ENCODE measurements at regions not wholly inside any gene's neighbourhood (a gene's known extent, or its start where the extent isn't known, plus 50 kb on each side); places are given as distances from the start of the nearest gene placed in this dataset.

- no peak for DNase-seq (ENCODE audit: low read depth in 1 of 2, low spot score in 2 of 2)
- H3K27me3 ChIP-seq (replicated peaks) = no peaks in the 10 kb centered on the region
- H3K27ac ChIP-seq = no peak overlapping the region
- no peaks in the 10 kb centered on the region for H3K4me1 ChIP-seq (replicated peaks)
- no peak overlapping the region for H3K4me3 ChIP-seq
- no peaks in the 10 kb centered on the region for H3K36me3 ChIP-seq
- H3K9me3 ChIP-seq (replicated peaks) = 0 out of 2 replicates have a peak, but pooled peaks cover 9% of the 10 kb centered on the region
Observed at GRCh38 chr18:38565513-38565912, 999.9 kb upstream of the CELF4 start.

DNA sequence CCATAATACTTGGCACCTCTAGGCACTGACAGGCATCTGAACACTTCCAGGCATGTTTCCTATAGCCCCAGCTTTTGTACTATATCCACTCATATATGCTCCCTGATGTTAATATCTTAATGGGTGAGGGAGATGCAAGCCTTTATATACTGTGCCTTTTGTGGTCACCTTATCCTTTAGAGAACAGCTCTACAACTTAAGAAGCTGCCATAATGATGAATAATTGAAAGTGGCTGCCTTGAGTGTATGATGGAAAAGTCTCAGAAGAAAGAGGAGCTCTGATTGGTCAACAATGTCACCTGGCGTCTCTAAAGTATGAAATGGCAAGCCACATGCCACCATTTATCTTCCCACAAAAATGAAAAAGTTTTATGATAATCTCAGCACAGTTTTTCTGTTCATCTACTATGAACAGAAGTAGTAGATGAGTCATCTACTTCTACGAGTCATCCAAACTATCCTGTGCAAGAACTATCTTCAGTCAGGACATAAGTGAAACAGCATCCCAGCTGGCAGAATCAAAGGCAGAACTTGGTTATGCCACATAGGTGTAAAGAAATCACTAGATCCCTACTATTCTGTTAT lies 997.9 kb upstream of the CELF4 start:
- no peaks in the 10 kb centered on the region for H3K36me3 ChIP-seq
- no peak overlapping the region for H3K27ac ChIP-seq
- H3K4me1 ChIP-seq (replicated peaks) = no peaks in the 10 kb centered on the region
- no peaks in the 10 kb centered on the region for H3K27me3 ChIP-seq (replicated peaks)
- no peak overlapping the region for H3K4me3 ChIP-seq
- H3K9me3 ChIP-seq (replicated peaks) = peaks cover 9% of the 10 kb centered on the region; the same call in 1 of the 2 replicates
- no peak for DNase-seq (ENCODE audit: low read depth in 1 of 2, low spot score in 2 of 2)

GRCh38 chr18:38557006-38557405 lies 991.4 kb upstream of the CELF4 start:
- no peak for DNase-seq (ENCODE audit: low read depth in 1 of 2, low spot score in 2 of 2)
- H3K4me1 ChIP-seq (replicated peaks) = no peaks in the 10 kb centered on the region
- H3K36me3 ChIP-seq = no peaks in the 10 kb centered on the region
- no peak overlapping the region for H3K27ac ChIP-seq
- H3K4me3 ChIP-seq = no peak overlapping the region
- no peaks in the 10 kb centered on the region for H3K27me3 ChIP-seq (replicated peaks)
- peaks cover 3% of the 10 kb centered on the region; the same call in 1 of the 2 replicates for H3K9me3 ChIP-seq (replicated peaks)

GRCh38 chr18:38552732-38553321 lies 987.2 kb upstream of the CELF4 start:
- no peaks in the 10 kb centered on the region for H3K27me3 ChIP-seq (replicated peaks)
- H3K9me3 ChIP-seq (replicated peaks) = no peaks in the 10 kb centered on the region; the same call in 1 of the 2 replicates
- H3K4me1 ChIP-seq (replicated peaks) = no peaks in the 10 kb centered on the region
- no peaks in the 10 kb centered on the region for H3K36me3 ChIP-seq
- no peak overlapping the region for H3K4me3 ChIP-seq
- no peak overlapping the region for H3K27ac ChIP-seq
- no peak for DNase-seq (ENCODE audit: low read depth in 1 of 2, low spot score in 2 of 2)

- Histone ChIP-seq H3K27ac (no peak overlapping the region), H3K9me3 (replicated peaks) (no peaks in the 10 kb centered on the region; the same call in 1 of the 2 replicates), H3K36me3 (no peaks in the 10 kb centered on the region), H3K27me3 (replicated peaks) (no peaks in the 10 kb centered on the region), H3K4me1 (replicated peaks) (no peaks in the 10 kb centered on the region), H3K4me3 (no peak overlapping the region)
- no peak for DNase-seq (ENCODE audit: low read depth in 1 of 2, low spot score in 2 of 2)
Observed at GRCh38 chr18:38551881-38552280, 986.3 kb upstream of the CELF4 start.

GRCh38 chr18:38545071-38545470 lies 979.5 kb upstream of the CELF4 start:
- Histone ChIP-seq H3K4me1 (replicated peaks) (no peaks in the 10 kb centered on the region), H3K4me3 (no peak overlapping the region), H3K36me3 (no peaks in the 10 kb centered on the region), H3K9me3 (replicated peaks) (no peaks in the 10 kb centered on the region; the same call in 1 of the 2 replicates), H3K27ac (no peak overlapping the region), H3K27me3 (replicated peaks) (no peaks in the 10 kb centered on the region)
- no peak for DNase-seq (ENCODE audit: low read depth in 1 of 2, low spot score in 2 of 2)

DNA sequence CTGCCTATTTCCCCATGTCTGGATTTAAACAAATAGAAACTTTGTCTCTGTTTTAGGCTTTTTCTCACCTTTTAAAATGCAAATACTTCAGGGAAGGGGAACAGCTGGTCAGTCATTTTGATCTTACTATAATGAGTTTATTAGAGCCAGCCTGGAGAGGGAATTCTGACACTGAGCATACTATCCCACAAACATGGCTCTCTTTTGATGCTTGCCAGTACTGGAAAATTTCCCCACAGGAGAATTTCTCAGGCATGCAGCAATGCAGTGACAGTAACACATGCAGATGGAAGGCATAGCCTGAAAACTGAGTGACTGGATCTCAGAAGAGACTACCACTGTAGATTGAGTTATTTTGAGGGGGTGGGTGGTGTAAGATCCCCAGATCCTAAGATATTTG lies 974.3 kb upstream of the CELF4 start:
- Histone ChIP-seq H3K36me3 (no peaks in the 10 kb centered on the region), H3K9me3 (replicated peaks) (peaks cover 2% of the 10 kb centered on the region; the same call in 1 of the 2 replicates), H3K27ac (no peak overlapping the region), H3K4me3 (no peak overlapping the region), H3K4me1 (replicated peaks) (no peaks in the 10 kb centered on the region), H3K27me3 (replicated peaks) (no peaks in the 10 kb centered on the region)
- DNase-seq (ENCODE audit: low read depth in 1 of 2, low spot score in 2 of 2) = no peak

GRCh38 chr18:38539371-38539770 lies 973.8 kb upstream of the CELF4 start:
- Histone ChIP-seq H3K27me3 (replicated peaks) (no peaks in the 10 kb centered on the region), H3K36me3 (no peaks in the 10 kb centered on the region), H3K27ac (no peak overlapping the region), H3K9me3 (replicated peaks) (peaks cover 2% of the 10 kb centered on the region; the same call in 1 of the 2 replicates), H3K4me3 (no peak overlapping the region), H3K4me1 (replicated peaks) (no peaks in the 10 kb centered on the region)
- no peak for DNase-seq (ENCODE audit: low read depth in 1 of 2, low spot score in 2 of 2)

GRCh38 chr18:38534073-38534472 lies 968.5 kb upstream of the CELF4 start:
- no peaks in the 10 kb centered on the region for H3K27me3 ChIP-seq (replicated peaks)
- no peak for DNase-seq (ENCODE audit: low read depth in 1 of 2, low spot score in 2 of 2)
- H3K36me3 ChIP-seq = no peaks in the 10 kb centered on the region
- no peak overlapping the region for H3K27ac ChIP-seq
- no peak overlapping the region for H3K4me3 ChIP-seq
- H3K4me1 ChIP-seq (replicated peaks) = no peaks in the 10 kb centered on the region
- 0 out of 2 replicates have a peak, but pooled peaks cover 2% of the 10 kb centered on the region for H3K9me3 ChIP-seq (replicated peaks)

- Histone ChIP-seq H3K27me3 (replicated peaks) (no peaks in the 10 kb centered on the region), H3K36me3 (no peaks in the 10 kb centered on the region), H3K4me1 (replicated peaks) (no peaks in the 10 kb centered on the region), H3K27ac (no peak overlapping the region), H3K9me3 (replicated peaks) (0 out of 2 replicates have a peak, but pooled peaks cover 4% of the 10 kb centered on the region), H3K4me3 (no peak overlapping the region)
- DNase-seq (ENCODE audit: low read depth in 1 of 2, low spot score in 2 of 2) = no peak
Observed at GRCh38 chr18:38526922-38527321, 961.3 kb upstream of the CELF4 start.

GRCh38 chr18:38525039-38525438 lies 959.4 kb upstream of the CELF4 start:
- DNase-seq (ENCODE audit: low read depth in 1 of 2, low spot score in 2 of 2) = no peak
- 0 out of 2 replicates have a peak, but pooled peaks cover 4% of the 10 kb centered on the region for H3K9me3 ChIP-seq (replicated peaks)
- H3K4me1 ChIP-seq (replicated peaks) = no peaks in the 10 kb centered on the region
- H3K4me3 ChIP-seq = no peak overlapping the region
- H3K27ac ChIP-seq = no peak overlapping the region
- no peaks in the 10 kb centered on the region for H3K27me3 ChIP-seq (replicated peaks)
- H3K36me3 ChIP-seq = no peaks in the 10 kb centered on the region

DNA sequence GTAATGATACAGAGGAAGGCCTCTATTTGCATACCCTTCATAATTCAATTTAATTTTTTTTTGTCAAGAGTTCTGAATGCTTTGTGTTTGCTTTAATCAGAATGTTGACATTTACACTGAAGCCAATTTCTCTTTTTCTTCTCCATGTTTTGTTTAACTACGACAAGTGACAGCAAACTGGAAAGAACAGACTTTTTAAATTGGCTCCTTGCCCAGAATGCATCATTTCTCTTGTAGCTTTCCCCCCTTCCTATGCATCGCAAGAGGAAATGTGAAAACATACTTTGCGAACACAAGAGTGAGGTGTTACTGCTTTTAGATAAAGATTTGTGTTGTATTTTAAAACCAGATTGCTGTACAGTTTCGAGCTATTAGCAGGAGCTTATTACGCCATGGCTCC lies 955.2 kb upstream of the CELF4 start:
- H3K9me3 ChIP-seq (replicated peaks) = 0 out of 2 replicates have a peak, but pooled peaks cover 5% of the 10 kb centered on the region
- no peaks in the 10 kb centered on the region for H3K36me3 ChIP-seq
- no peak overlapping the region for H3K27ac ChIP-seq
- no peaks in the 10 kb centered on the region for H3K4me1 ChIP-seq (replicated peaks)
- DNase-seq (ENCODE audit: low read depth in 1 of 2, low spot score in 2 of 2) = no peak
- H3K27me3 ChIP-seq (replicated peaks) = no peaks in the 10 kb centered on the region
- no peak overlapping the region for H3K4me3 ChIP-seq

- H3K27ac ChIP-seq = no peak overlapping the region
- H3K4me3 ChIP-seq = no peak overlapping the region
- H3K9me3 ChIP-seq (replicated peaks) = peaks cover 4% of the 10 kb centered on the region
- no peaks in the 10 kb centered on the region for H3K4me1 ChIP-seq (replicated peaks)
- H3K36me3 ChIP-seq = no peaks in the 10 kb centered on the region
- no peak for DNase-seq (ENCODE audit: low read depth in 1 of 2, low spot score in 2 of 2)
- no peaks in the 10 kb centered on the region for H3K27me3 ChIP-seq (replicated peaks)
Observed at GRCh38 chr18:38502539-38502938, 936.9 kb upstream of the CELF4 start.

DNA sequence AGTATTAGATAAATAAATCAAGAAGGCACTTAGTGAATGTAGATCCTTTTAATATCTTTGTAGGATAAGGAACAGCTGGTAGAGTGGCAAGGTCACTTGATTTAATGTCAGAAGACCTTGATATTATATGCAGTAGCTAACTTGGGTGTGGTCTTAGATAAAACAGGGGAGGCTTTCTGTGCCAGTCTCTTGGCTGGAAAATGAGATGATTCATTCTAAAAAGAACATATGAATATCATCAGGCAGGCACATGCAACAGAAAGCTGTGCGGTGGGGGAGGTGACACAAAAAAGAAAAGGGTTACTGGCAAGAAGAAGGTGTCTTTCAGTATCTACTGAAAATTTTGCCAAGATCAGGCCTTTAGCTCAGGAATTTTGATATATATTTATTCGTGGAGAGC lies 931.7 kb upstream of the CELF4 start:
- H3K27me3 ChIP-seq (replicated peaks) = no peaks in the 10 kb centered on the region
- H3K4me3 ChIP-seq = no peak overlapping the region
- DNase-seq (ENCODE audit: low read depth in 1 of 2, low spot score in 2 of 2) = no peak
- H3K9me3 ChIP-seq (replicated peaks) = peaks cover under 1% of the 10 kb centered on the region
- H3K4me1 ChIP-seq (replicated peaks) = no peaks in the 10 kb centered on the region
- H3K27ac ChIP-seq = no peak overlapping the region
- no peaks in the 10 kb centered on the region for H3K36me3 ChIP-seq
